ENCODE measurements at regions not wholly inside any gene's neighbourhood (a gene's known extent, or its start where the extent isn't known, plus 50 kb on each side); places are given as distances from the start of the nearest gene placed in this dataset.

- Mint-ChIP-seq H3K4me1 (ENCODE audit: low read depth, unreplicated experiment) (peaks cover 19% of the 10 kb centered on the region), H3K4me3 (ENCODE audit: unreplicated experiment) (no peak overlapping the region), H3K9me3 (ENCODE audit: unreplicated experiment) (no peaks in the 10 kb centered on the region), H3K27ac (ENCODE audit: unreplicated experiment) (no peak overlapping the region), H3K36me3 (ENCODE audit: unreplicated experiment) (no peaks in the 10 kb centered on the region), H3K27me3 (ENCODE audit: unreplicated experiment) (no peaks in the 10 kb centered on the region)
- DNase-seq = no peak
- TF ChIP-seq, protein P1, sequence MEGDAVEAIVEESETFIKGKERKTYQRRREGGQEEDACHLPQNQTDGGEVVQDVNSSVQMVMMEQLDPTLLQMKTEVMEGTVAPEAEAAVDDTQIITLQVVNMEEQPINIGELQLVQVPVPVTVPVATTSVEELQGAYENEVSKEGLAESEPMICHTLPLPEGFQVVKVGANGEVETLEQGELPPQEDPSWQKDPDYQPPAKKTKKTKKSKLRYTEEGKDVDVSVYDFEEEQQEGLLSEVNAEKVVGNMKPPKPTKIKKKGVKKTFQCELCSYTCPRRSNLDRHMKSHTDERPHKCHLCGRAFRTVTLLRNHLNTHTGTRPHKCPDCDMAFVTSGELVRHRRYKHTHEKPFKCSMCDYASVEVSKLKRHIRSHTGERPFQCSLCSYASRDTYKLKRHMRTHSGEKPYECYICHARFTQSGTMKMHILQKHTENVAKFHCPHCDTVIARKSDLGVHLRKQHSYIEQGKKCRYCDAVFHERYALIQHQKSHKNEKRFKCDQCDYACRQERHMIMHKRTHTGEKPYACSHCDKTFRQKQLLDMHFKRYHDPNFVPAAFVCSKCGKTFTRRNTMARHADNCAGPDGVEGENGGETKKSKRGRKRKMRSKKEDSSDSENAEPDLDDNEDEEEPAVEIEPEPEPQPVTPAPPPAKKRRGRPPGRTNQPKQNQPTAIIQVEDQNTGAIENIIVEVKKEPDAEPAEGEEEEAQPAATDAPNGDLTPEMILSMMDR (IDR thresholded peaks at IDR 0.05; ENCODE audit: partially characterized antibody, unreplicated experiment) = no peak
Measured at GRCh38 chr1:112322018-112322417, 74.0 kb upstream of the CTTNBP2NL start.

GRCh38 chr1:112322983-112323678 is 72.9 kb upstream of the CTTNBP2NL start:
- no peaks in the 10 kb centered on the region for H3K9me3 Mint-ChIP-seq (ENCODE audit: unreplicated experiment)
- peak overlapping the region; percentile 44 for H3K27ac Mint-ChIP-seq (ENCODE audit: unreplicated experiment)
- H3K27me3 Mint-ChIP-seq (ENCODE audit: unreplicated experiment) = no peaks in the 10 kb centered on the region
- H3K4me3 Mint-ChIP-seq (ENCODE audit: unreplicated experiment) = no peak overlapping the region
- peak; percentile 58 for DNase-seq
- peaks cover 17% of the 10 kb centered on the region for H3K4me1 Mint-ChIP-seq (ENCODE audit: low read depth, unreplicated experiment)
- no peaks in the 10 kb centered on the region for H3K36me3 Mint-ChIP-seq (ENCODE audit: unreplicated experiment)
- TF ChIP-seq, protein P1 (IDR thresholded peaks at IDR 0.05; ENCODE audit: partially characterized antibody, unreplicated experiment) = no peak

- peak; percentile 23 for DNase-seq
- H3K4me1 Mint-ChIP-seq (ENCODE audit: low read depth, unreplicated experiment) = peaks cover 14% of the 10 kb centered on the region
- no peak overlapping the region for H3K4me3 Mint-ChIP-seq (ENCODE audit: unreplicated experiment)
- H3K9me3 Mint-ChIP-seq (ENCODE audit: unreplicated experiment) = no peaks in the 10 kb centered on the region
- H3K27ac Mint-ChIP-seq (ENCODE audit: unreplicated experiment) = no peak overlapping the region
- TF ChIP-seq, protein P1 (IDR thresholded peaks at IDR 0.05; ENCODE audit: partially characterized antibody, unreplicated experiment) = no peak
- no peaks in the 10 kb centered on the region for H3K27me3 Mint-ChIP-seq (ENCODE audit: unreplicated experiment)
- H3K36me3 Mint-ChIP-seq (ENCODE audit: unreplicated experiment) = no peaks in the 10 kb centered on the region
Measured at GRCh38 chr1:112325504-112325903, 70.5 kb upstream of the CTTNBP2NL start.

GRCh38 chr1:112328600-112328999 is 67.4 kb upstream of the CTTNBP2NL start:
- DNase-seq = no peak
- Mint-ChIP-seq H3K4me1 (ENCODE audit: low read depth, unreplicated experiment) (peaks cover 6% of the 10 kb centered on the region), H3K36me3 (ENCODE audit: unreplicated experiment) (no peaks in the 10 kb centered on the region), H3K27ac (ENCODE audit: unreplicated experiment) (no peak overlapping the region), H3K9me3 (ENCODE audit: unreplicated experiment) (no peaks in the 10 kb centered on the region), H3K27me3 (ENCODE audit: unreplicated experiment) (no peaks in the 10 kb centered on the region), H3K4me3 (ENCODE audit: unreplicated experiment) (no peak overlapping the region)
- TF ChIP-seq, protein P1 (IDR thresholded peaks at IDR 0.05; ENCODE audit: partially characterized antibody, unreplicated experiment) = no peak
